Loucy (cell line): ENCODE measurements at regions not wholly inside any gene's neighbourhood (a gene's known extent, or its start where the extent isn't known, plus 50 kb on each side); places are given as distances from the start of the nearest gene placed in this dataset.

ENCODE experiments used
- H2AFZ ChIP-seq: fragments of 200-600 bp; sonication (generic); 2 replicates; pipeline ENCODE4 v1.6.0; 2016; ENCODE audit warnings: antibody characterized with exemption, mild to moderate bottlenecking, low read length, moderate library complexity
- H3F3A ChIP-seq: fragments of 200-600 bp; 2 replicates; pipeline ENCODE4 v1.6.0; 2016; ENCODE audit warnings: antibody characterized with exemption, low read depth, mild to moderate bottlenecking
- H3K27me3 ChIP-seq: fragments of 200-600 bp; sonication (generic); 2 replicates; pipeline ENCODE4 v1.6.1; 2014; ENCODE audit warnings: low read length, mild to moderate bottlenecking; ENCODE audit not compliant: insufficient read depth, poor library complexity, severe bottlenecking
- H3K36me3 ChIP-seq: fragments of 200-600 bp; sonication (generic); 2 replicates; pipeline ENCODE4 v1.6.1; 2016; ENCODE audit warnings: low read length; ENCODE audit not compliant: insufficient read depth
- H3K4me1 ChIP-seq: fragments of 200-600 bp; sonication (generic); 2 replicates; pipeline ENCODE4 v1.5.1; 2014; ENCODE audit warnings: low read length, mild to moderate bottlenecking; ENCODE audit not compliant: insufficient read depth, poor library complexity, severe bottlenecking
- H3K4me2 ChIP-seq: fragments of 200-600 bp; sonication (generic); 2 replicates; pipeline ENCODE4 v1.6.0; 2014; ENCODE audit warnings: antibody characterized with exemption, low read length, low read depth, mild to moderate bottlenecking; ENCODE audit not compliant: poor library complexity, severe bottlenecking
- H3K4me3 ChIP-seq: fragments of 200-600 bp; sonication (generic); 2 replicates; pipeline ENCODE4 v1.5.1; 2014; ENCODE audit warnings: low read length, mild to moderate bottlenecking, mixed read lengths; ENCODE audit not compliant: poor library complexity, severe bottlenecking
- H3K79me2 ChIP-seq: fragments of 200-600 bp; sonication (generic); 2 replicates; pipeline ENCODE4 v1.6.1; 2014; ENCODE audit warnings: low read length; ENCODE audit not compliant: insufficient read depth
- H3K9ac ChIP-seq: fragments of 200-600 bp; sonication (generic); 2 replicates; pipeline ENCODE4 v1.6.0; 2014; ENCODE audit warnings: mild to moderate bottlenecking, low read depth, low read length, moderate library complexity; ENCODE audit not compliant: poor library complexity, severe bottlenecking
- H3K9me2 ChIP-seq: fragments of 200-600 bp; sonication (generic); replicated peaks from 2 replicates; pipeline ENCODE4 v1.6.1; 2016; ENCODE audit warnings: low read depth, low read length, mixed read lengths
- H3K9me3 ChIP-seq: fragments of 200-600 bp; sonication (generic); 2 replicates; pipeline ENCODE4 v1.6.1; 2014; ENCODE audit warnings: mild to moderate bottlenecking, antibody characterized with exemption, low read length, low read depth; ENCODE audit not compliant: insufficient read depth
- H4K20me1 ChIP-seq: fragments of 200-600 bp; sonication (generic); 2 replicates; pipeline ENCODE4 v1.6.0; 2014; ENCODE audit warnings: antibody characterized with exemption, low read length, mild to moderate bottlenecking; ENCODE audit not compliant: insufficient read depth, poor library complexity, severe bottlenecking
- CTCF ChIP-seq: fragments of 200-600 bp; sonication (generic); conservative IDR thresholded peaks from 2 replicates; pipeline ENCODE4 v1.5.1; 2014; ENCODE audit warnings: mild to moderate bottlenecking, antibody characterized with exemption, low read length
- EZH2phosphoT487 ChIP-seq: fragments of 200-600 bp; IDR thresholded peaks from 2 replicates; pipeline ENCODE4 v1.6.1; 2018; ENCODE audit warnings: antibody characterized with exemption, mild to moderate bottlenecking, moderate library complexity, borderline replicate concordance

GRCh38 chrX:46308110-46308509, 237.1 kb downstream of the ZNF674 start:
- Histone ChIP-seq H3K4me3 (no peak overlapping the region), H3K9ac (no peak overlapping the region), H2AFZ (no peak overlapping the region), H3K36me3 (no peaks in the 10 kb centered on the region), H3K9me2 (no peaks in the 10 kb centered on the region), H3K27me3 (no peaks in the 10 kb centered on the region), H3K4me1 (no peaks in the 10 kb centered on the region), H3K9me3 (no peaks in the 10 kb centered on the region), H3K4me2 (no peak overlapping the region), H3F3A (no peaks in the 10 kb centered on the region), H4K20me1 (no peaks in the 10 kb centered on the region), H3K79me2 (no peaks in the 10 kb centered on the region)
- no peak for TF ChIP-seq CTCF
- TF ChIP-seq EZH2phosphoT487, result no peak

GRCh38 chrX:46306103-46306502, 239.1 kb downstream of the ZNF674 start:
- no peaks in the 10 kb centered on the region for H4K20me1 ChIP-seq
- no peaks in the 10 kb centered on the region for H3F3A ChIP-seq
- no peaks in the 10 kb centered on the region for H3K27me3 ChIP-seq
- no peaks in the 10 kb centered on the region for H3K79me2 ChIP-seq
- no peak overlapping the region for H3K4me3 ChIP-seq
- H3K9me3 ChIP-seq, result no peaks in the 10 kb centered on the region
- TF ChIP-seq CTCF, result no peak
- no peak overlapping the region for H3K9ac ChIP-seq
- no peak overlapping the region for H2AFZ ChIP-seq
- no peaks in the 10 kb centered on the region for H3K4me1 ChIP-seq
- H3K9me2 ChIP-seq, result no peaks in the 10 kb centered on the region
- no peak overlapping the region for H3K4me2 ChIP-seq
- no peaks in the 10 kb centered on the region for H3K36me3 ChIP-seq

- TF ChIP-seq CTCF (no peak), EZH2phosphoT487 (no peak)
- Histone ChIP-seq H3K4me1 (no peaks in the 10 kb centered on the region), H4K20me1 (no peaks in the 10 kb centered on the region), H3K9ac (no peak overlapping the region), H3K9me3 (no peaks in the 10 kb centered on the region), H3K27me3 (no peaks in the 10 kb centered on the region), H3K36me3 (no peaks in the 10 kb centered on the region), H2AFZ (no peak overlapping the region), H3K9me2 (no peaks in the 10 kb centered on the region), H3K4me2 (no peak overlapping the region), H3K79me2 (no peaks in the 10 kb centered on the region), H3K4me3 (no peak overlapping the region), H3F3A (no peaks in the 10 kb centered on the region)
Observed at GRCh38 chrX:46305431-46305830, 239.8 kb downstream of the ZNF674 start.
